DOHH2 (cell line): ENCODE measurements at regions not wholly inside any gene's neighbourhood (a gene's known extent, or its start where the extent isn't known, plus 50 kb on each side); places are given as distances from the start of the nearest gene placed in this dataset.

ENCODE experiments used
- H3F3A ChIP-seq: fragments of 200-600 bp; sonication (generic), shearing (Covaris generic); 2 replicates; pipeline ENCODE4 v1.6.0; 2016; ENCODE audit warnings: antibody characterized with exemption, mild to moderate bottlenecking; ENCODE audit not compliant: control insufficient read depth, insufficient read depth
- H3K27ac ChIP-seq: fragments of 200-600 bp; sonication (generic); 2 replicates; pipeline ENCODE4 v1.5.1; 2014; ENCODE audit warnings: low read depth, mild to moderate bottlenecking, low read length, moderate library complexity
- H3K27me3 ChIP-seq: fragments of 200-600 bp; sonication (generic); 2 replicates; pipeline ENCODE4 v1.6.1; 2014; ENCODE audit warnings: mild to moderate bottlenecking, low read length, mixed read lengths; ENCODE audit not compliant: control insufficient read depth
- H3K36me3 ChIP-seq: fragments of 200-600 bp; sonication (generic); 2 replicates; pipeline ENCODE4 v1.6.1; 2014; ENCODE audit warnings: mild to moderate bottlenecking, low read length, moderate library complexity, mixed read lengths; ENCODE audit not compliant: control insufficient read depth
- H3K4me1 ChIP-seq: fragments of 200-600 bp; sonication (generic); 2 replicates; pipeline ENCODE4 v1.6.1; 2014; ENCODE audit warnings: mild to moderate bottlenecking, low read length, mixed read lengths; ENCODE audit not compliant: control insufficient read depth
- H3K4me2 ChIP-seq: fragments of 200-600 bp; sonication (generic); 2 replicates; pipeline ENCODE4 v1.6.0; 2014; ENCODE audit warnings: mild to moderate bottlenecking, low read length, moderate library complexity
- H3K4me3 ChIP-seq: fragments of 200-600 bp; sonication (generic); 2 replicates; pipeline ENCODE4 v1.5.1; 2014; ENCODE audit warnings: mild to moderate bottlenecking, low read length, mixed read lengths
- H3K79me2 ChIP-seq: fragments of 200-600 bp; sonication (generic); 2 replicates; pipeline ENCODE4 v1.6.1; 2014; ENCODE audit warnings: mild to moderate bottlenecking, low read length, mixed read lengths; ENCODE audit not compliant: control insufficient read depth
- H3K9me2 ChIP-seq: fragments of 200-600 bp; sonication (generic); replicated peaks from 2 replicates; pipeline ENCODE4 v1.6.1; 2014; ENCODE audit warnings: mild to moderate bottlenecking, low read length, mixed read lengths; ENCODE audit not compliant: control insufficient read depth
- H3K9me3 ChIP-seq: fragments of 200-600 bp; sonication (generic); 2 replicates; pipeline ENCODE4 v1.6.1; 2014; ENCODE audit warnings: antibody characterized with exemption, low read length, mixed read lengths; ENCODE audit not compliant: control insufficient read depth, insufficient read depth
- H4K20me1 ChIP-seq: fragments of 200-600 bp; sonication (generic); 2 replicates; pipeline ENCODE4 v1.6.0; 2014; ENCODE audit warnings: low read depth, mild to moderate bottlenecking, antibody characterized with exemption, low read length, moderate library complexity; ENCODE audit not compliant: control insufficient read depth, insufficient read depth
- EZH2phosphoT487 ChIP-seq: fragments of 200-600 bp; sonication (generic); IDR thresholded peaks from 2 replicates; pipeline ENCODE4 v1.6.1; 2017; ENCODE audit warnings: borderline replicate concordance, mild to moderate bottlenecking, antibody characterized with exemption, low read length, moderate library complexity, mixed read lengths
- TF ChIP-seq, protein P1 (sequence below): fragments of 200-600 bp; sonication (generic); IDR thresholded peaks from one replicate; pipeline ENCODE4 v1.5.1; 2014; ENCODE audit warnings: antibody characterized with exemption, mild to moderate bottlenecking, low read depth, low read length; ENCODE audit not compliant: poor library complexity, severe bottlenecking

DNA sequence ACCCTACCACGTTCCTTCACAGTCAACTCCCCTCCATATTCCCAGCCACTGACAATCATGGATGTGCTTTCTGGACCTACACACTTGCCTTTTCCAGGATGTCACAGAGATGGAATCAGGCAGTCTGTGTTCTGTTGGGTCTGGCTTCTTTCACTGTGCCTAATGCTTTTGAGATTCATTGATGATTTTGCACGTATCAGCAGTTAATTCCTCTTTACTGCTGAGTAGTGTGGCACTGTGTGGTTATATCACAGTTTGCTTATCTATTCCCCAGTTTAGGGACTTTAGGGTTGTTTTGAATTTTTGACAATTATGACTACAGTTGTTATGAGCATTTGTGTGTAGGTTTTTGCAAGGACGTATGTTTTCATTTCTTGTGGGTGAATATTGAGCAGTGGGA, 191.7 kb downstream of the ACKR3 start:
- Histone ChIP-seq H3K4me2 (no peak overlapping the region), H3K9me3 (no peaks in the 10 kb centered on the region)
- TF ChIP-seq EZH2phosphoT487, result no peak
- TF ChIP-seq, protein P1, sequence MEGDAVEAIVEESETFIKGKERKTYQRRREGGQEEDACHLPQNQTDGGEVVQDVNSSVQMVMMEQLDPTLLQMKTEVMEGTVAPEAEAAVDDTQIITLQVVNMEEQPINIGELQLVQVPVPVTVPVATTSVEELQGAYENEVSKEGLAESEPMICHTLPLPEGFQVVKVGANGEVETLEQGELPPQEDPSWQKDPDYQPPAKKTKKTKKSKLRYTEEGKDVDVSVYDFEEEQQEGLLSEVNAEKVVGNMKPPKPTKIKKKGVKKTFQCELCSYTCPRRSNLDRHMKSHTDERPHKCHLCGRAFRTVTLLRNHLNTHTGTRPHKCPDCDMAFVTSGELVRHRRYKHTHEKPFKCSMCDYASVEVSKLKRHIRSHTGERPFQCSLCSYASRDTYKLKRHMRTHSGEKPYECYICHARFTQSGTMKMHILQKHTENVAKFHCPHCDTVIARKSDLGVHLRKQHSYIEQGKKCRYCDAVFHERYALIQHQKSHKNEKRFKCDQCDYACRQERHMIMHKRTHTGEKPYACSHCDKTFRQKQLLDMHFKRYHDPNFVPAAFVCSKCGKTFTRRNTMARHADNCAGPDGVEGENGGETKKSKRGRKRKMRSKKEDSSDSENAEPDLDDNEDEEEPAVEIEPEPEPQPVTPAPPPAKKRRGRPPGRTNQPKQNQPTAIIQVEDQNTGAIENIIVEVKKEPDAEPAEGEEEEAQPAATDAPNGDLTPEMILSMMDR, result no peak

DNA sequence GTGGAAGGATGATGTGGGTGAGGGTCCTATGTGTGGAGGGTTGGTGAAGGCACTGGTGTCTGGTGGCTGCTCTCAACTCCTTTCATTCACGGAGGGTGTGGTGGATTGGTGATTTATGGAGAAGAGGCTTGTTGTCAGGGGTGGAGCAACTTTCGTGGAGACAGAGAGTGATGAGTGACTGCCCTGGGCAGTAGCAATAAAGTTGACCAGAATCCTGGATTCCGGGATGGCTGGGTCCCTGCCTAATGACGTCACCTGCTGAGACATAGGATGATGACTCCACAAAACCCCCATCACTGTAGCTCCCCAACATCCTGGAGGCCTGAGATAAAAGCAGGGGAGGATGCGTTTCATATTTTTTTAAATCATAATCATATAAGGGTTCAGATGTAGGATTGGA, 193.0 kb downstream of the ACKR3 start:
- H3K9me3 ChIP-seq, result no peaks in the 10 kb centered on the region
- H3K36me3 ChIP-seq, result no peaks in the 10 kb centered on the region
- H3K4me3 ChIP-seq, result no peak overlapping the region
- peaks cover 9% of the 10 kb centered on the region; the same call in 1 of the 2 replicates for H3K27me3 ChIP-seq
- H3K79me2 ChIP-seq, result no peaks in the 10 kb centered on the region
- H3K4me1 ChIP-seq, result no peaks in the 10 kb centered on the region
- no peaks in the 10 kb centered on the region for H3K9me2 ChIP-seq
- H4K20me1 ChIP-seq, result no peaks in the 10 kb centered on the region
- H3K4me2 ChIP-seq, result no peak overlapping the region
- TF ChIP-seq, protein P1, result no peak
- TF ChIP-seq EZH2phosphoT487, result no peak
- H3K27ac ChIP-seq, result no peak overlapping the region
- no peaks in the 10 kb centered on the region for H3F3A ChIP-seq

More for the DNA sequence above, 191.7 kb downstream of the ACKR3 start:
- Histone ChIP-seq H3K79me2 (no peaks in the 10 kb centered on the region), H3K4me3 (no peak overlapping the region), H3K4me1 (no peaks in the 10 kb centered on the region), H3F3A (no peaks in the 10 kb centered on the region), H3K9me2 (no peaks in the 10 kb centered on the region), H3K36me3 (no peaks in the 10 kb centered on the region), H3K27me3 (peaks cover 9% of the 10 kb centered on the region; the same call in 1 of the 2 replicates), H3K27ac (no peak overlapping the region), H4K20me1 (no peaks in the 10 kb centered on the region)

DNA sequence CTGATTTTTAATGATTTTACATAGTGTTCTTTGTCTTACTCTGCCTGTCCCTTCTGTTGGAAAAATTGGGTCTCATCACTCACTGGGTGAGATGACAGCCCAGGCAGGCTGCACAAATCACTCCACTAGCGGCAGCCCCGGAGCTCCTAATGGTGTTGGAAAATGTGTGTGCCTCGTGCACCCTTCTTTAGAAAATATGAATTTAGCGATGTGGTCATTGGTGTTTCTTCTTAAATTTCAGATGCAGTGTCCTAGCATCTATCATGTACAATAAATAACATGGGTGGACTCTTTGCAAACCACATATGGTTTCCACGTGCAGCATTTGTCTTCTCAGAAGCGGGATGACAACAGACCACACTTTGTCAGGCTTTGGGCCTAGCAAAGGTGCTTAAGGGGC, 194.2 kb downstream of the ACKR3 start:
- Histone ChIP-seq H3K4me1 (no peaks in the 10 kb centered on the region), H3K9me2 (no peaks in the 10 kb centered on the region), H3K4me2 (no peak overlapping the region), H3K4me3 (no peak overlapping the region), H3K27ac (no peak overlapping the region), H3K79me2 (no peaks in the 10 kb centered on the region), H3K36me3 (no peaks in the 10 kb centered on the region), H3K9me3 (no peaks in the 10 kb centered on the region), H4K20me1 (no peaks in the 10 kb centered on the region), H3F3A (no peaks in the 10 kb centered on the region), H3K27me3 (peaks cover 4% of the 10 kb centered on the region; the same call in 1 of the 2 replicates)
- no peak for TF ChIP-seq EZH2phosphoT487
- TF ChIP-seq, protein P1, result no peak

DNA sequence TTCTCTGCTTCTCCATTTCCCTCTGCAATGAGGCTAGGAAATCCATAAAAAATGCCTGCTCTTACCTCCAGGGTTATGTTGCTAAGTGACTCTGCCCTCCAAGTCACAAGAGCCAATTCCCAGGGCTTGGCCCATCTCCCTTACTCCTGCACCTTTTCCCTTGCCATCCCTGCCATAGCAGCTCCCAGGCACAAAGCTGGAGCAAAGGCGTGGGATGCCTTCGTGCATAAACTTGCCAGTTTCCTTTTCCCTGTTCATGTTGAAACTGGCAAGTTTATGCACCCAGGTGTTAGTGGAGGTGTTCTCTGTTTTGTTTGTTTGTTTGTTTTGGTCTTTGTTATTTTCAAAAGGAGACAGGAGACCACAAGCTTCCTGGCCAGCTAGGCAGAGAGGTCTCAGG, 195.1 kb downstream of the ACKR3 start:
- Histone ChIP-seq H3K79me2 (no peaks in the 10 kb centered on the region), H3K36me3 (no peaks in the 10 kb centered on the region), H3K9me3 (no peaks in the 10 kb centered on the region), H3K4me1 (no peaks in the 10 kb centered on the region), H3K4me3 (no peak overlapping the region), H3K9me2 (no peaks in the 10 kb centered on the region), H4K20me1 (no peaks in the 10 kb centered on the region), H3K4me2 (no peak overlapping the region), H3F3A (no peaks in the 10 kb centered on the region), H3K27ac (no peak overlapping the region), H3K27me3 (peaks cover 4% of the 10 kb centered on the region; the same call in 1 of the 2 replicates)
- TF ChIP-seq, protein P1, result no peak
- TF ChIP-seq EZH2phosphoT487, result no peak
